H1 (cell line): ENCODE measurements at regions not wholly inside any gene's neighbourhood (a gene's known extent, or its start where the extent isn't known, plus 50 kb on each side); places are given as distances from the start of the nearest gene placed in this dataset.

Source experiments
- CTCF ChIA-PET: fragments of 300-600 bp; sonication (Branson Sonifier 250); formaldehyde crosslinking; loops from one replicate; lab custom pipeline; 2021; ENCODE audit not compliant: partially characterized antibody; lab: Charles Lee
- POLR2A ChIA-PET: fragments of 300-600 bp; sonication (Branson Sonifier 250); formaldehyde crosslinking; loops from one replicate; lab custom pipeline; 2021; ENCODE audit warnings: inconsistent platforms; ENCODE audit not compliant: partially characterized antibody; lab: Charles Lee
- DNase-seq, 2 experiments: peaks; one replicate each; pipeline versions ENCODE4 v3.0.0 to v3.0.0-alpha.2; 2010 to 2022; ENCODE audit warnings: low spot score in 2 of 2, low read depth in 1 of 2, mixed read lengths in 1 of 2
- FAIRE-seq: peaks from 2 replicates; lab custom pipeline; 2011; peaks lifted over from hg19 to GRCh38; lab: Jason Lieb, UNC
- H2AFZ ChIP-seq: 2 replicates; pipeline ENCODE4 v1.8.1; 2012; ENCODE audit warnings: low read length, inconsistent platforms
- H2AK5ac ChIP-seq: 2 replicates; pipeline ENCODE4 v1.6.1; 2013; ENCODE audit warnings: low read depth, low read length
- H2BK120ac ChIP-seq: replicated peaks from 2 replicates; pipeline ENCODE3; 2013; ENCODE audit warnings: low read depth, low read length, inconsistent platforms
- H2BK12ac ChIP-seq: 2 replicates; pipeline ENCODE4 v1.6.1; 2013; ENCODE audit warnings: low read depth, low read length
- H2BK15ac ChIP-seq: 2 replicates; pipeline ENCODE4 v1.6.1; 2013; ENCODE audit warnings: low read length
- H2BK20ac ChIP-seq: 2 replicates; pipeline ENCODE4 v1.6.1; 2013; ENCODE audit warnings: low read length
- H2BK5ac ChIP-seq: 2 replicates; pipeline ENCODE4 v1.6.1; 2013; ENCODE audit warnings: low read depth, low read length
- H3K14ac ChIP-seq: 2 replicates; pipeline ENCODE4 v1.6.1; 2013; ENCODE audit warnings: inconsistent platforms; ENCODE audit not compliant: insufficient read length
- H3K18ac ChIP-seq: 2 replicates; pipeline ENCODE4 v1.6.1; 2013; ENCODE audit warnings: low read length; ENCODE audit errors: extremely low read depth
- H3K23ac ChIP-seq: 2 replicates; pipeline ENCODE4 v1.6.1; 2013; ENCODE audit warnings: inconsistent platforms; ENCODE audit not compliant: insufficient read length
- H3K23me2 ChIP-seq: 2 replicates; pipeline ENCODE4 v1.6.1; 2013; ENCODE audit warnings: low read depth, low read length
- H3K27ac ChIP-seq: 2 replicates; pipeline ENCODE4 v1.6.1; 2011; ENCODE audit warnings: low read depth, low read length, inconsistent platforms
- H3K27me3 ChIP-seq, 4 experiments: replicated peaks in 1 of 4; 1 replicate in 1 of 4; 2 replicates in 3 of 4; pipeline versions ENCODE4 v1.6.1 to v1.8.1; 2011 to 2013; ENCODE audit warnings: low read length in 3 of 4, mild to moderate bottlenecking in 3 of 4, inconsistent platforms in 2 of 4, mixed read lengths in 2 of 4, moderate library complexity in 1 of 4; ENCODE audit not compliant: control insufficient read depth in 3 of 4, insufficient read depth in 3 of 4; ENCODE audit errors: extremely low read depth in 1 of 4
- H3K36me3 ChIP-seq, 4 experiments: 2 replicates each; pipeline versions ENCODE4 v1.6.1 to v1.8.1; 2011 to 2013; ENCODE audit warnings: mild to moderate bottlenecking in 4 of 4, low read length in 3 of 4, moderate library complexity in 2 of 4, control low read depth in 1 of 4, inconsistent platforms in 1 of 4; ENCODE audit not compliant: insufficient read depth in 4 of 4, control insufficient read depth in 2 of 4
- H3K4ac ChIP-seq: replicated peaks from 2 replicates; pipeline ENCODE3; 2013; ENCODE audit warnings: low read length, low read depth, mixed read lengths, inconsistent platforms; ENCODE audit not compliant: insufficient read length
- H3K4me1 ChIP-seq, 4 experiments: replicated peaks in 1 of 4; 1 replicate in 1 of 4; 2 replicates in 3 of 4; pipeline versions ENCODE4 v1.6.1 to v1.8.1; 2011 to 2013; ENCODE audit warnings: low read length in 3 of 4, inconsistent platforms in 2 of 4, mixed read lengths in 1 of 4; ENCODE audit not compliant: insufficient read depth in 4 of 4, control insufficient read depth in 3 of 4
- H3K4me2 ChIP-seq, 2 experiments: 2 replicates each; pipeline versions ENCODE4 v1.6.1 to v1.8.1; 2011 to 2013; ENCODE audit warnings: low read depth in 2 of 2, low read length in 2 of 2, control low read depth in 1 of 2, inconsistent platforms in 1 of 2, mild to moderate bottlenecking in 1 of 2; ENCODE audit not compliant: insufficient read depth in 1 of 2
- H3K4me3 ChIP-seq, 4 experiments: fragments of 200-600, 300-600 bp in 1 of 4; sonication (generic), shearing (Covaris generic), sonication (Bioruptor Twin) in 1 of 4; 2 replicates each; pipeline versions ENCODE4 v1.5.1 to v1.8.1; 2011 to 2016; ENCODE audit warnings: low read length in 4 of 4, low read depth in 3 of 4, control low read depth in 2 of 4, inconsistent platforms in 2 of 4, mild to moderate bottlenecking in 2 of 4, mixed read lengths in 1 of 4, moderate library complexity in 1 of 4; ENCODE audit not compliant: insufficient read depth in 2 of 4; ENCODE audit errors: extremely low read depth in 1 of 4
- H3K56ac ChIP-seq: replicated peaks from 2 replicates; pipeline ENCODE3; 2013; ENCODE audit warnings: low read depth, mild to moderate bottlenecking, mixed read lengths, low read length, inconsistent platforms; ENCODE audit not compliant: insufficient read length
- H3K79me1 ChIP-seq: 2 replicates; pipeline ENCODE4 v1.6.1; 2013; ENCODE audit warnings: low read depth, low read length, control low read depth
- H3K79me2 ChIP-seq, 2 experiments: 2 replicates each; pipeline versions ENCODE4 v1.6.1 to v1.8.1; 2012 to 2013; ENCODE audit warnings: low read length in 2 of 2, mild to moderate bottlenecking in 2 of 2, inconsistent platforms in 1 of 2; ENCODE audit not compliant: insufficient read depth in 2 of 2, control insufficient read depth in 1 of 2
- H3K9ac ChIP-seq, 4 experiments: replicated peaks in 1 of 4; 1 replicate in 1 of 4; 2 replicates in 3 of 4; pipeline versions ENCODE4 v1.6.1 to v1.8.1; 2011 to 2013; ENCODE audit warnings: low read depth in 3 of 4, low read length in 3 of 4, control low read depth in 2 of 4, mild to moderate bottlenecking in 2 of 4, moderate library complexity in 2 of 4, inconsistent platforms in 1 of 4; ENCODE audit errors: extremely low read depth in 1 of 4
- H3K9me3 ChIP-seq, 2 experiments: 2 replicates each; pipeline versions ENCODE4 v1.6.1 to v1.8.1; 2012 to 2013; ENCODE audit warnings: mild to moderate bottlenecking in 2 of 2, moderate library complexity in 2 of 2, control low read depth in 1 of 2, inconsistent platforms in 1 of 2, low read depth in 1 of 2, low read length in 1 of 2, mixed read lengths in 1 of 2; ENCODE audit not compliant: insufficient read depth in 2 of 2
- H4K20me1 ChIP-seq, 2 experiments: replicated peaks in 1 of 2; 2 replicates each; pipeline versions ENCODE3 to v1.8.1; 2011 to 2013; ENCODE audit warnings: inconsistent platforms in 2 of 2, low read length in 2 of 2, mild to moderate bottlenecking in 1 of 2; ENCODE audit not compliant: insufficient read depth in 2 of 2, control insufficient read depth in 1 of 2
- H4K5ac ChIP-seq: 2 replicates; pipeline ENCODE4 v1.6.1; 2013; ENCODE audit warnings: low read length, low read depth, mixed read lengths, inconsistent platforms; ENCODE audit not compliant: insufficient read length
- H4K8ac ChIP-seq: 2 replicates; pipeline ENCODE4 v1.8.0; 2013; ENCODE audit warnings: mild to moderate bottlenecking, moderate library complexity, low read length, inconsistent platforms; ENCODE audit not compliant: insufficient read depth; ENCODE audit errors: extremely low read depth
- H4K91ac ChIP-seq: replicated peaks from 2 replicates; pipeline ENCODE3; 2013; ENCODE audit warnings: low read length, mixed read lengths, inconsistent platforms; ENCODE audit not compliant: insufficient read length
- BACH1 ChIP-seq: IDR thresholded peaks from 2 replicates; pipeline ENCODE4 v1.6.1; 2012; ENCODE audit warnings: low read length, improper control_type of control experiment
- BRCA1 ChIP-seq: IDR thresholded peaks from 2 replicates; pipeline ENCODE4 v1.6.1; 2012; ENCODE audit warnings: low read depth, low read length, improper control_type of control experiment
- CEBPB ChIP-seq: IDR thresholded peaks from 2 replicates; pipeline ENCODE4 v1.6.1; 2012; ENCODE audit warnings: low read depth, low read length
- EP300 ChIP-seq, 2 experiments: IDR thresholded peaks; 1 replicate in 1 of 2; 2 replicates in 1 of 2; pipeline ENCODE4 v1.6.1; 2011 to 2012; ENCODE audit warnings: low read depth in 2 of 2, low read length in 2 of 2, mild to moderate bottlenecking in 2 of 2, borderline replicate concordance in 1 of 2, inconsistent platforms in 1 of 2, moderate library complexity in 1 of 2
- KDM1A ChIP-seq: fragments of 200-600, 300-600 bp; sonication (generic); IDR thresholded peaks from 2 replicates; pipeline ENCODE4 v1.7.1; 2016; ENCODE audit warnings: mild to moderate bottlenecking, low read length, borderline replicate concordance
- KDM5A ChIP-seq: fragments of 200-600 bp; IDR thresholded peaks from 2 replicates; pipeline ENCODE4 v1.7.1; 2012; ENCODE audit warnings: mild to moderate bottlenecking, low read length, inconsistent platforms, mixed read lengths
- MAFK ChIP-seq: IDR thresholded peaks from 2 replicates; pipeline ENCODE4 v1.6.1; 2012; ENCODE audit warnings: low read depth, mild to moderate bottlenecking, improper control_type of control experiment, low read length
- NANOG ChIP-seq: IDR thresholded peaks from 2 replicates; pipeline ENCODE4 v1.6.1; 2011; ENCODE audit warnings: low read length, low read depth, mild to moderate bottlenecking, inconsistent platforms; ENCODE audit not compliant: insufficient read depth, poor library complexity, severe bottlenecking
- POU5F1 ChIP-seq: IDR thresholded peaks from 2 replicates; pipeline ENCODE4 v1.6.1; 2011; ENCODE audit warnings: low read depth, mild to moderate bottlenecking, low read length, moderate library complexity
- RBBP5 ChIP-seq: IDR thresholded peaks from 2 replicates; pipeline ENCODE4 v1.7.1; 2012; ENCODE audit warnings: low read depth, mild to moderate bottlenecking, inconsistent platforms, low read length, moderate library complexity, borderline replicate concordance
- SIX5 ChIP-seq: IDR thresholded peaks from 2 replicates; pipeline ENCODE4 v1.6.1; 2011; ENCODE audit warnings: mild to moderate bottlenecking, low read depth, low read length
- ZNF274 ChIP-seq: IDR thresholded peaks from 2 replicates; pipeline ENCODE4 v1.7.0; 2012; ENCODE audit warnings: low read length, borderline replicate concordance; ENCODE audit errors: extremely low read depth
- WGBS, 2 experiments: shearing (Covaris generic) in 1 of 2; methylation state at CpG; one replicate each; pipeline versions ENCODE4 v1.1.6 to v1.1.7; 2013 to 2015; ENCODE audit warnings: low lambda C conversion rate in 2 of 2, mixed read lengths in 2 of 2, inconsistent platforms in 1 of 2, low coverage in 1 of 2, missing lambda C conversion rate in 1 of 2; ENCODE audit not compliant: insufficient replicate concordance in 2 of 2, insufficient coverage in 1 of 2, insufficient read length in 1 of 2; ENCODE audit errors: extremely low coverage in 1 of 2, missing lambda C conversion rate in 1 of 2; 5-methylcytosine and 5-hydroxymethylcytosine counted together
- TF ChIP-seq, protein P1 (sequence below): IDR thresholded peaks from 2 replicates; pipeline ENCODE4 v1.6.1; 2012; ENCODE audit warnings: low read length, inconsistent platforms

- H3K18ac ChIP-seq: no peak overlapping the region
- H2AFZ ChIP-seq: no peak overlapping the region
- no peaks in the 10 kb centered on the region for H3K79me2 ChIP-seq
- no peak overlapping the region for H3K4me3 ChIP-seq
- H3K27ac ChIP-seq: no peak overlapping the region
- 96% methylated on average over 3 of the region's 3 CpGs; no CpG with 5 or more reads in 1 of the 2 experiments for WGBS, 2 experiments
- no peaks in the 10 kb centered on the region for H3K23me2 ChIP-seq
- no peak for DNase-seq
- no peaks in the 10 kb centered on the region for H3K27me3 ChIP-seq
- H3K4ac ChIP-seq: no peak overlapping the region
- no peak overlapping the region for H3K23ac ChIP-seq
- no peak overlapping the region for H3K56ac ChIP-seq
- H3K14ac ChIP-seq: no peak overlapping the region
- H2BK15ac ChIP-seq: no peak overlapping the region
- no peak overlapping the region for H4K91ac ChIP-seq
- H3K4me1 ChIP-seq: no peaks in the 10 kb centered on the region; a peak in 1 of 7 replicates
- H3K36me3 ChIP-seq: no peaks in the 10 kb centered on the region
- H4K20me1 ChIP-seq: no peaks in the 10 kb centered on the region
- no peaks in the 10 kb centered on the region for H3K79me1 ChIP-seq
- H2BK12ac ChIP-seq: no peak overlapping the region
- no peak overlapping the region for H3K4me2 ChIP-seq
- H4K8ac ChIP-seq: no peak overlapping the region
- no peak overlapping the region for H2AK5ac ChIP-seq
- POLR2A ChIA-PET: no interaction called here
- H2BK120ac ChIP-seq: no peak overlapping the region
- FAIRE-seq: no peak
- no peak overlapping the region for H4K5ac ChIP-seq
- no peak overlapping the region for H2BK5ac ChIP-seq
- no peak overlapping the region for H2BK20ac ChIP-seq
- H3K9ac ChIP-seq: no peak overlapping the region
- CTCF ChIA-PET: interaction anchor here (1.0 kb wide), 1 partner anchor 17 kb away, joined by 3 read pairs; no protein-coding TSS in a partner anchor
- H3K9me3 ChIP-seq: no peaks in the 10 kb centered on the region
- TF ChIP-seq CEBPB: no peak
- no peak for TF ChIP-seq MAFK
- no peak for TF ChIP-seq EP300 (IDR thresholded peaks at IDR 0.05; ENCODE audit: borderline replicate concordance in 1 of 2, low read depth in 2 of 2, low read length in 2 of 2)
- TF ChIP-seq SIX5: no peak
- TF ChIP-seq KDM5A: no peak
- no peak for TF ChIP-seq ZNF274
- TF ChIP-seq NANOG: no peak
- TF ChIP-seq KDM1A: no peak
- TF ChIP-seq POU5F1: no peak
- TF ChIP-seq, protein P1, sequence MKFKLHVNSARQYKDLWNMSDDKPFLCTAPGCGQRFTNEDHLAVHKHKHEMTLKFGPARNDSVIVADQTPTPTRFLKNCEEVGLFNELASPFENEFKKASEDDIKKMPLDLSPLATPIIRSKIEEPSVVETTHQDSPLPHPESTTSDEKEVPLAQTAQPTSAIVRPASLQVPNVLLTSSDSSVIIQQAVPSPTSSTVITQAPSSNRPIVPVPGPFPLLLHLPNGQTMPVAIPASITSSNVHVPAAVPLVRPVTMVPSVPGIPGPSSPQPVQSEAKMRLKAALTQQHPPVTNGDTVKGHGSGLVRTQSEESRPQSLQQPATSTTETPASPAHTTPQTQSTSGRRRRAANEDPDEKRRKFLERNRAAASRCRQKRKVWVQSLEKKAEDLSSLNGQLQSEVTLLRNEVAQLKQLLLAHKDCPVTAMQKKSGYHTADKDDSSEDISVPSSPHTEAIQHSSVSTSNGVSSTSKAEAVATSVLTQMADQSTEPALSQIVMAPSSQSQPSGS: no peak
- TF ChIP-seq BACH1: no peak
- no peak for TF ChIP-seq RBBP5
- TF ChIP-seq BRCA1: no peak
Measured at GRCh38 chr2:230594286-230594840, 118.3 kb upstream of the CAB39 start.
